Neural cell (in vitro differentiated cells): ENCODE measurements at regions not wholly inside any gene's neighbourhood (a gene's known extent, or its start where the extent isn't known, plus 50 kb on each side); places are given as distances from the start of the nearest gene placed in this dataset.
"Not testable (repeated sequence)": the region's sequence is repeated elsewhere in the genome, so short reads cannot be mapped to it uniquely, and the experiment has no call there.

Experiments used
- EP300 ChIP-seq: fragments of 450-650 bp; conservative IDR thresholded peaks from 2 replicates; pipeline ENCODE4 v1.6.1; 2014; ENCODE audit warnings: antibody characterized with exemption, mild to moderate bottlenecking, moderate library complexity; ENCODE audit not compliant: poor library complexity, severe bottlenecking
- EZH2 ChIP-seq: fragments of 200-600, 300-800 bp; shearing (Covaris generic), sonication (generic); IDR thresholded peaks from 2 replicates; pipeline ENCODE4 v1.6.1; 2014; ENCODE audit warnings: antibody characterized with exemption, low read length, borderline replicate concordance, mild to moderate bottlenecking; ENCODE audit not compliant: insufficient read depth, poor library complexity, severe bottlenecking
- MXI1 ChIP-seq: fragments of 450-650 bp; conservative IDR thresholded peaks from 2 replicates; pipeline ENCODE4 v1.6.1; 2014; ENCODE audit warnings: antibody characterized with exemption, mild to moderate bottlenecking; ENCODE audit not compliant: poor library complexity, severe bottlenecking
- POLR2AphosphoS5 ChIP-seq: IDR thresholded peaks from 2 replicates; pipeline ENCODE4 v1.6.1; 2012
- TF ChIP-seq, protein P1 (sequence below): fragments of 450-650 bp; IDR thresholded peaks from 2 replicates; pipeline ENCODE4 v1.5.1; 2014; ENCODE audit warnings: antibody characterized with exemption, mild to moderate bottlenecking, moderate library complexity; ENCODE audit not compliant: poor library complexity, severe bottlenecking
- TF ChIP-seq, protein P2 (sequence below): IDR thresholded peaks from 2 replicates; pipeline ENCODE4 v1.6.1; 2012; ENCODE audit warnings: borderline replicate concordance

DNA sequence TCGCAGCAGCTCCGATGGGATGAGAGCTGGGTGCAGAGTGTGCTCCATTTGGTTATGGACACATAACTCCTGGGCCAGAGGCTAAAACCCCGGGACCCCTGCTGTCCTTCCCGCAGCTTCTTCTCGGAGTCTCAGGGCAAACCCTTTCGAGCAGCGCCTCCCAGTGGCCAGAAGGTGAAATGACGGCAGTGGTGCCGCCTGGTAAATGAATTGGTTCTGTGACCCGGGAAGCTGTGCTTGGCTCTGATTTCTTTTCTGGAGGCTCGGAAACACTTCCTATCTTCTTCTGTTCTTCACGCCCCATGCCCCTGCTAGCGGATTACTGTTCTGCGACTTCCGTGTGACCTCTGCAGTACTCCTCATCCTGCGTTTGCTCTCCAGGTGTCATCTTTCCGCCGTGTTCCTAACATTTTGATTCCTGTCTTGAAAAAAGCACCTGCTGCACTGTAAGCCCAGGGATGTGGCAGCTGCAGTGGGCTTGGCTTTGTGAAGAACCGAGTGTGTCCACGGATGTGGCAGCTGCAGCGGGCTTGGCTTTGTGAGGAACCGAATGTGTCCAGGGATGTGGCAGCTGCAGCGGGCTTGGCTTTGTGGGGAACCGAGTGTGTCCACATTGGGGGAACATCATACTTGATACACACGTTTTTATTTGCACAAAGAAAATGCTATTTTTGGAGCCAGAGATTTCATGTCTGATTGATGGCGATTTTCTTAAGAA lies 118.0 kb upstream of the ALDH3B2 start:
- TF ChIP-seq, protein P1, sequence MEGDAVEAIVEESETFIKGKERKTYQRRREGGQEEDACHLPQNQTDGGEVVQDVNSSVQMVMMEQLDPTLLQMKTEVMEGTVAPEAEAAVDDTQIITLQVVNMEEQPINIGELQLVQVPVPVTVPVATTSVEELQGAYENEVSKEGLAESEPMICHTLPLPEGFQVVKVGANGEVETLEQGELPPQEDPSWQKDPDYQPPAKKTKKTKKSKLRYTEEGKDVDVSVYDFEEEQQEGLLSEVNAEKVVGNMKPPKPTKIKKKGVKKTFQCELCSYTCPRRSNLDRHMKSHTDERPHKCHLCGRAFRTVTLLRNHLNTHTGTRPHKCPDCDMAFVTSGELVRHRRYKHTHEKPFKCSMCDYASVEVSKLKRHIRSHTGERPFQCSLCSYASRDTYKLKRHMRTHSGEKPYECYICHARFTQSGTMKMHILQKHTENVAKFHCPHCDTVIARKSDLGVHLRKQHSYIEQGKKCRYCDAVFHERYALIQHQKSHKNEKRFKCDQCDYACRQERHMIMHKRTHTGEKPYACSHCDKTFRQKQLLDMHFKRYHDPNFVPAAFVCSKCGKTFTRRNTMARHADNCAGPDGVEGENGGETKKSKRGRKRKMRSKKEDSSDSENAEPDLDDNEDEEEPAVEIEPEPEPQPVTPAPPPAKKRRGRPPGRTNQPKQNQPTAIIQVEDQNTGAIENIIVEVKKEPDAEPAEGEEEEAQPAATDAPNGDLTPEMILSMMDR, result peak; percentile 68
- TF ChIP-seq, protein P2, sequence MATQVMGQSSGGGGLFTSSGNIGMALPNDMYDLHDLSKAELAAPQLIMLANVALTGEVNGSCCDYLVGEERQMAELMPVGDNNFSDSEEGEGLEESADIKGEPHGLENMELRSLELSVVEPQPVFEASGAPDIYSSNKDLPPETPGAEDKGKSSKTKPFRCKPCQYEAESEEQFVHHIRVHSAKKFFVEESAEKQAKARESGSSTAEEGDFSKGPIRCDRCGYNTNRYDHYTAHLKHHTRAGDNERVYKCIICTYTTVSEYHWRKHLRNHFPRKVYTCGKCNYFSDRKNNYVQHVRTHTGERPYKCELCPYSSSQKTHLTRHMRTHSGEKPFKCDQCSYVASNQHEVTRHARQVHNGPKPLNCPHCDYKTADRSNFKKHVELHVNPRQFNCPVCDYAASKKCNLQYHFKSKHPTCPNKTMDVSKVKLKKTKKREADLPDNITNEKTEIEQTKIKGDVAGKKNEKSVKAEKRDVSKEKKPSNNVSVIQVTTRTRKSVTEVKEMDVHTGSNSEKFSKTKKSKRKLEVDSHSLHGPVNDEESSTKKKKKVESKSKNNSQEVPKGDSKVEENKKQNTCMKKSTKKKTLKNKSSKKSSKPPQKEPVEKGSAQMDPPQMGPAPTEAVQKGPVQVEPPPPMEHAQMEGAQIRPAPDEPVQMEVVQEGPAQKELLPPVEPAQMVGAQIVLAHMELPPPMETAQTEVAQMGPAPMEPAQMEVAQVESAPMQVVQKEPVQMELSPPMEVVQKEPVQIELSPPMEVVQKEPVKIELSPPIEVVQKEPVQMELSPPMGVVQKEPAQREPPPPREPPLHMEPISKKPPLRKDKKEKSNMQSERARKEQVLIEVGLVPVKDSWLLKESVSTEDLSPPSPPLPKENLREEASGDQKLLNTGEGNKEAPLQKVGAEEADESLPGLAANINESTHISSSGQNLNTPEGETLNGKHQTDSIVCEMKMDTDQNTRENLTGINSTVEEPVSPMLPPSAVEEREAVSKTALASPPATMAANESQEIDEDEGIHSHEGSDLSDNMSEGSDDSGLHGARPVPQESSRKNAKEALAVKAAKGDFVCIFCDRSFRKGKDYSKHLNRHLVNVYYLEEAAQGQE, result not testable (repeated sequence)
- not testable (repeated sequence) for TF ChIP-seq POLR2AphosphoS5, EP300, EZH2, MXI1
